HEK293 (cell line): ENCODE measurements at regions not wholly inside any gene's neighbourhood (a gene's known extent, or its start where the extent isn't known, plus 50 kb on each side); places are given as distances from the start of the nearest gene placed in this dataset.

ENCODE experiments used
- CTCF ChIA-PET: fragments of 350-600 bp; formaldehyde crosslinking; extraction: SDS; loops from one replicate; lab custom pipeline; 2021; ENCODE audit warnings: antibody characterized with exemption; lab: Yijun Ruan, JAX
- POLR2A ChIA-PET: fragments of 300-600 bp; formaldehyde crosslinking; extraction: SDS; loops from one replicate; lab custom pipeline; 2020; ENCODE audit warnings: antibody characterized with exemption, inconsistent platforms; lab: Yijun Ruan, JAX
- H3K27ac ChIP-seq: fragments of 200-500 bp; sonication (Bioruptor generic); 2 replicates; pipeline ENCODE4 v1.5.1; 2014; ENCODE audit warnings: low read depth, low read length, control low read depth, inconsistent platforms; ENCODE audit errors: extremely low read depth
- H3K36me3 ChIP-seq, 2 experiments: fragments of 200-500 bp in 1 of 2; sonication (Bioruptor generic) in 1 of 2; 1 replicate in 1 of 2; 2 replicates in 1 of 2; pipeline ENCODE4 v1.5.1; 2014 to 2017; ENCODE audit warnings: inconsistent platforms in 2 of 2, low read length in 2 of 2; ENCODE audit not compliant: control insufficient read depth in 2 of 2, insufficient read depth in 1 of 2
- H3K4me1 ChIP-seq: fragments of 200-500 bp; sonication (Bioruptor generic); 2 replicates; pipeline ENCODE4 v1.5.1; 2014; ENCODE audit warnings: mild to moderate bottlenecking, low read length, inconsistent platforms; ENCODE audit not compliant: control insufficient read depth, insufficient read depth
- H3K4me3 ChIP-seq: 2 replicates; pipeline ENCODE4 v1.5.1; 2011; ENCODE audit warnings: low read depth, mild to moderate bottlenecking, control low read depth, low read length, moderate library complexity
- H3K9me3 ChIP-seq: fragments of 200-500 bp; sonication (Bioruptor generic); 2 replicates; pipeline ENCODE4 v1.5.1; 2014; ENCODE audit warnings: low read depth, low read length, inconsistent platforms; ENCODE audit not compliant: control insufficient read depth, insufficient read depth
- EGR2 ChIP-seq: fragments of 450-650 bp; formaldehyde crosslinking; IDR thresholded peaks from 2 replicates; pipeline ENCODE4 v1.5.1; 2016; ENCODE audit warnings: low read depth, missing biosample characterization, missing genetic modification characterization
- GFI1B ChIP-seq: fragments of 450-650 bp; formaldehyde crosslinking; IDR thresholded peaks from 2 replicates; pipeline ENCODE4 v1.5.1; 2016; ENCODE audit warnings: missing biosample characterization, missing genetic modification characterization
- GLI2 ChIP-seq: fragments of 450-650 bp; formaldehyde crosslinking; IDR thresholded peaks from 2 replicates; pipeline ENCODE4; 2017; ENCODE audit warnings: missing biosample characterization, missing genetic modification characterization, low read depth, borderline replicate concordance
- HOXA7 ChIP-seq: sonication (generic); formaldehyde crosslinking; IDR thresholded peaks from 2 replicates; pipeline ENCODE4 v1.8.1; 2022; ENCODE audit warnings: missing genetic modification reagents, borderline replicate concordance
- HOXD13 ChIP-seq: sonication (generic); formaldehyde crosslinking; IDR thresholded peaks from 2 replicates; pipeline ENCODE4 v1.8.0; 2022; ENCODE audit warnings: missing genetic modification reagents, borderline replicate concordance
- KLF9 ChIP-seq: fragments of 450-650 bp; formaldehyde crosslinking; IDR thresholded peaks from 2 replicates; pipeline ENCODE4 v1.5.1; 2016; ENCODE audit warnings: missing biosample characterization, missing genetic modification characterization, low read depth
- PBX3 ChIP-seq: sonication (generic); formaldehyde crosslinking; IDR thresholded peaks from 2 replicates; pipeline ENCODE4 v1.8.1; 2022; ENCODE audit warnings: mild to moderate bottlenecking, moderate library complexity, missing genetic modification reagents
- TSHZ1 ChIP-seq: fragments of 450-650 bp; formaldehyde crosslinking; IDR thresholded peaks from 2 replicates; pipeline ENCODE4 v1.5.1; 2016; ENCODE audit warnings: missing biosample characterization, missing genetic modification characterization, borderline replicate concordance
- YY1 ChIP-seq: fragments of 450-650 bp; formaldehyde crosslinking; IDR thresholded peaks from 2 replicates; pipeline ENCODE4 v1.5.1; 2018; ENCODE audit warnings: missing biosample characterization, missing genetic modification characterization
- ZBTB17 ChIP-seq: fragments of 450-650 bp; formaldehyde crosslinking; IDR thresholded peaks from 2 replicates; pipeline ENCODE4 v1.5.1; 2016; ENCODE audit warnings: missing biosample characterization, missing genetic modification characterization
- ZBTB6 ChIP-seq: fragments of 450-650 bp; formaldehyde crosslinking; IDR thresholded peaks from 2 replicates; pipeline ENCODE4 v1.5.1; 2017; ENCODE audit warnings: missing biosample characterization, missing genetic modification characterization
- ZFP37 ChIP-seq: fragments of 450-650 bp; formaldehyde crosslinking; IDR thresholded peaks from 2 replicates; pipeline ENCODE4 v1.5.1; 2016; ENCODE audit warnings: missing biosample characterization, missing genetic modification characterization
- ZFP41 ChIP-seq: fragments of 450-650 bp; formaldehyde crosslinking; IDR thresholded peaks from 2 replicates; pipeline ENCODE4 v1.5.1; 2016; ENCODE audit warnings: missing biosample characterization, missing genetic modification characterization, borderline replicate concordance
- ZIC2 ChIP-seq: fragments of 450-650 bp; formaldehyde crosslinking; IDR thresholded peaks from 2 replicates; pipeline ENCODE4 v1.5.1; 2016; ENCODE audit warnings: missing biosample characterization, missing genetic modification characterization
- ZNF416 ChIP-seq: fragments of 450-650 bp; formaldehyde crosslinking; IDR thresholded peaks from 2 replicates; pipeline ENCODE4 v1.5.1; 2016; ENCODE audit warnings: missing biosample characterization, missing genetic modification characterization
- ZNF501 ChIP-seq: fragments of 450-650 bp; formaldehyde crosslinking; IDR thresholded peaks from 2 replicates; pipeline ENCODE4 v1.5.1; 2016; ENCODE audit warnings: missing biosample characterization, missing genetic modification characterization
- ZNF571 ChIP-seq: fragments of 450-650 bp; formaldehyde crosslinking; IDR thresholded peaks from 2 replicates; pipeline ENCODE4 v1.5.0; 2017; ENCODE audit warnings: missing biosample characterization, missing genetic modification characterization
- ZNF600 ChIP-seq: fragments of 450-650 bp; formaldehyde crosslinking; IDR thresholded peaks from 2 replicates; pipeline ENCODE4 v1.5.1; 2016; ENCODE audit warnings: missing biosample characterization, missing genetic modification characterization
- ZNF707 ChIP-seq: fragments of 450-650 bp; formaldehyde crosslinking; IDR thresholded peaks from 2 replicates; pipeline ENCODE4 v1.5.1; 2016; ENCODE audit warnings: missing biosample characterization, missing genetic modification characterization
- ZSCAN16 ChIP-seq: fragments of 450-650 bp; formaldehyde crosslinking; IDR thresholded peaks from 2 replicates; pipeline ENCODE4 v1.5.1; 2016; ENCODE audit warnings: missing biosample characterization, missing genetic modification characterization
- TF ChIP-seq, protein P1 (sequence below): fragments of 450-650 bp; formaldehyde crosslinking; IDR thresholded peaks from 2 replicates; pipeline ENCODE4 v1.5.1; 2016; ENCODE audit warnings: missing biosample characterization, missing genetic modification characterization

GRCh38 chr11:133762538-133762937, 82.8 kb downstream of the SPATA19 start (continued):
- no peak for TF ChIP-seq GFI1B
- no peak for TF ChIP-seq ZBTB17 (tag by site-specific recombination)
- TF ChIP-seq, all 188 proteins: peak for 0

DNA sequence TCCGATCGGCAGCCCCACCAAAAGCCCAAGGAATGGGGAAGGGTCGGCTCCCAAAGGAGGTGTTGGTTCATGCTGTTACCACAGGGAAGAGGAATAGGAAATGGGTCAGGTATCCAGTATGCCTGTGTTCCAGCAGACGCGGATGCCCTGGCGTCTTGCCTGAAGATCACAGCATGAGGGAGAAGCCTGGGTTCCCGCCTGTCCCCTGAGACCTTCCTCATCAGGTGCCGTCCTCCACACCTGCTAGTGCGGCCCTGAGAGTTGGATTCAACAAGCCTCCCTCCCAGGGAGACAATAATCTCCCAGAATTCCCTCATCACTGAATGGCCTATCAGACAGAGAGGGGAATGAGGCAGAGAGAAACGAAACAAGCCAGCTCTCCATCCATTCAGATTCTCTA, 92.2 kb downstream of the SPATA19 start:
- ChIA-PET CTCF (interaction anchor here (0.7 kb wide), 1 partner anchor 173 kb away, joined by 3 read pairs; no protein-coding TSS in a partner anchor), POLR2A (no interaction called here)
- Histone ChIP-seq H3K4me3 (no peak overlapping the region), H3K27ac (no peak overlapping the region), H3K9me3 (no peaks in the 10 kb centered on the region), H3K36me3 (no peaks in the 10 kb centered on the region), H3K4me1 (no peaks in the 10 kb centered on the region)
- TF ChIP-seq ZBTB6 (tag by site-specific recombination) = no peak
- no peak for TF ChIP-seq PBX3 (CRISPR knock-in tag)
- no peak for TF ChIP-seq ZSCAN16 (tag by site-specific recombination)
- no peak for TF ChIP-seq ZFP37
- TF ChIP-seq ZNF600 = no peak
- no peak for TF ChIP-seq ZNF501
- TF ChIP-seq ZIC2 (tag by site-specific recombination) = no peak
- no peak for TF ChIP-seq HOXD13
- no peak for TF ChIP-seq ZNF416 (tag by site-specific recombination)
- TF ChIP-seq ZFP41 = no peak
- no peak for TF ChIP-seq HOXA7
- TF ChIP-seq TSHZ1 = no peak
- TF ChIP-seq EGR2 = no peak
- TF ChIP-seq YY1 = no peak
- TF ChIP-seq ZNF571 (tag by site-specific recombination) = no peak
- TF ChIP-seq ZNF707 (tag by site-specific recombination) = no peak
- no peak for TF ChIP-seq KLF9 (tag by site-specific recombination)
- TF ChIP-seq, protein P1, sequence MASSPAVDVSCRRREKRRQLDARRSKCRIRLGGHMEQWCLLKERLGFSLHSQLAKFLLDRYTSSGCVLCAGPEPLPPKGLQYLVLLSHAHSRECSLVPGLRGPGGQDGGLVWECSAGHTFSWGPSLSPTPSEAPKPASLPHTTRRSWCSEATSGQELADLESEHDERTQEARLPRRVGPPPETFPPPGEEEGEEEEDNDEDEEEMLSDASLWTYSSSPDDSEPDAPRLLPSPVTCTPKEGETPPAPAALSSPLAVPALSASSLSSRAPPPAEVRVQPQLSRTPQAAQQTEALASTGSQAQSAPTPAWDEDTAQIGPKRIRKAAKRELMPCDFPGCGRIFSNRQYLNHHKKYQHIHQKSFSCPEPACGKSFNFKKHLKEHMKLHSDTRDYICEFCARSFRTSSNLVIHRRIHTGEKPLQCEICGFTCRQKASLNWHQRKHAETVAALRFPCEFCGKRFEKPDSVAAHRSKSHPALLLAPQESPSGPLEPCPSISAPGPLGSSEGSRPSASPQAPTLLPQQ (tag by site-specific recombination) = no peak
- no peak for TF ChIP-seq GLI2 (tag by site-specific recombination)
- TF ChIP-seq, all 188 proteins: peak for 0
